H9 (cell line): ENCODE measurements at regions not wholly inside any gene's neighbourhood (a gene's known extent, or its start where the extent isn't known, plus 50 kb on each side); places are given as distances from the start of the nearest gene placed in this dataset.
"Not testable (repeated sequence)": the region's sequence is repeated elsewhere in the genome, so short reads cannot be mapped to it uniquely, and the experiment has no call there.

ENCODE experiments used
- DNase-seq: peaks from one replicate; pipeline ENCODE4 v3.0.0-alpha.2; 2017
- H2AFZ ChIP-seq: one replicate; pipeline ENCODE4 v1.6.1; 2013; ENCODE audit warnings: mild to moderate bottlenecking, low read length, control low read depth, moderate library complexity
- H2AK5ac ChIP-seq: 2 replicates; pipeline ENCODE4 v1.6.1; 2013; ENCODE audit warnings: low read length, control low read depth, mixed read lengths; ENCODE audit not compliant: insufficient read length
- H2BK120ac ChIP-seq: one replicate; pipeline ENCODE4 v1.6.1; 2013; ENCODE audit warnings: low read depth, mild to moderate bottlenecking, low read length, control low read depth, inconsistent platforms; ENCODE audit not compliant: poor library complexity, severe bottlenecking
- H2BK12ac ChIP-seq: 2 replicates; pipeline ENCODE4 v1.6.1; 2013; ENCODE audit warnings: low read length, control low read depth, mixed read lengths, low read depth; ENCODE audit not compliant: insufficient read length
- H2BK15ac ChIP-seq: 2 replicates; pipeline ENCODE4 v1.6.1; 2013; ENCODE audit warnings: low read depth, low read length, control low read depth
- H2BK20ac ChIP-seq: one replicate; pipeline ENCODE4 v1.6.1; 2013; ENCODE audit warnings: low read depth, mild to moderate bottlenecking, low read length, control low read depth, inconsistent platforms; ENCODE audit not compliant: poor library complexity, severe bottlenecking
- H2BK5ac ChIP-seq: 2 replicates; pipeline ENCODE4 v1.6.1; 2013; ENCODE audit warnings: low read length, control low read depth, mixed read lengths; ENCODE audit not compliant: insufficient read length
- H3K14ac ChIP-seq: 2 replicates; pipeline ENCODE4 v1.6.1; 2013; ENCODE audit warnings: low read length, control low read depth; ENCODE audit not compliant: insufficient read depth
- H3K18ac ChIP-seq: 2 replicates; pipeline ENCODE4 v1.6.1; 2013; ENCODE audit warnings: low read depth, mild to moderate bottlenecking, mixed read lengths, low read length, control low read depth; ENCODE audit not compliant: insufficient read length
- H3K23ac ChIP-seq: 2 replicates; pipeline ENCODE4 v1.6.1; 2013; ENCODE audit warnings: low read length, control low read depth, mixed read lengths, low read depth; ENCODE audit not compliant: insufficient read length
- H3K23me2 ChIP-seq: 2 replicates; pipeline ENCODE4 v1.6.1; 2013; ENCODE audit warnings: low read depth, mild to moderate bottlenecking, mixed read lengths, low read length, control low read depth; ENCODE audit not compliant: insufficient read length, poor library complexity, severe bottlenecking
- H3K27ac ChIP-seq: 2 replicates; pipeline ENCODE4 v1.5.1; 2013; ENCODE audit warnings: low read length, control low read depth, mixed read lengths, low read depth; ENCODE audit not compliant: insufficient read length
- H3K27me3 ChIP-seq: 2 replicates; pipeline ENCODE4 v1.6.1; 2013; ENCODE audit warnings: low read length, control low read depth, inconsistent platforms; ENCODE audit not compliant: insufficient read depth
- H3K4ac ChIP-seq: 2 replicates; pipeline ENCODE4 v1.6.1; 2013; ENCODE audit warnings: low read depth, mild to moderate bottlenecking, control low read depth, inconsistent platforms, low read length, moderate library complexity
- H3K4me1 ChIP-seq: 2 replicates; pipeline ENCODE4 v1.6.1; 2013; ENCODE audit warnings: low read length, control low read depth, inconsistent platforms; ENCODE audit not compliant: insufficient read depth
- H3K4me2 ChIP-seq: 2 replicates; pipeline ENCODE4 v1.6.1; 2013; ENCODE audit warnings: low read length, control low read depth, mixed read lengths; ENCODE audit not compliant: insufficient read length, insufficient read depth
- H3K56ac ChIP-seq: 2 replicates; pipeline ENCODE4 v1.6.1; 2013; ENCODE audit warnings: low read depth, mild to moderate bottlenecking, mixed read lengths, low read length, control low read depth; ENCODE audit not compliant: insufficient read length
- H3K79me1 ChIP-seq: 2 replicates; pipeline ENCODE4 v1.6.1; 2013; ENCODE audit warnings: low read depth, mild to moderate bottlenecking, moderate library complexity, low read length, control low read depth, inconsistent platforms; ENCODE audit not compliant: insufficient read depth, poor library complexity, severe bottlenecking
- H3K79me2 ChIP-seq: 2 replicates; pipeline ENCODE4 v1.6.1; 2013; ENCODE audit warnings: low read length, control low read depth, inconsistent platforms; ENCODE audit not compliant: insufficient read depth
- H3K9ac ChIP-seq: 2 replicates; pipeline ENCODE4 v1.6.1; 2013; ENCODE audit warnings: low read length, control low read depth, mixed read lengths; ENCODE audit not compliant: insufficient read length; ENCODE audit errors: extremely low read depth
- H3K9me3 ChIP-seq: one replicate; pipeline ENCODE4 v1.6.1; 2013; ENCODE audit warnings: low read depth, low read length, inconsistent platforms; ENCODE audit not compliant: control insufficient read depth
- H3T11ph ChIP-seq: one replicate; pipeline ENCODE4 v1.6.1; 2013; ENCODE audit warnings: mild to moderate bottlenecking, low read length, control low read depth, inconsistent platforms
- H4K20me1 ChIP-seq: one replicate; pipeline ENCODE4 v1.6.1; 2013; ENCODE audit not compliant: control insufficient read depth, insufficient read length, insufficient read depth
- H4K5ac ChIP-seq: 2 replicates; pipeline ENCODE4 v1.6.1; 2013; ENCODE audit warnings: low read depth, mild to moderate bottlenecking, mixed read lengths, low read length, control low read depth; ENCODE audit not compliant: insufficient read length
- H4K8ac ChIP-seq: replicated peaks from 2 replicates; pipeline ENCODE4 v1.6.1; 2013; ENCODE audit warnings: low read length, control low read depth, mixed read lengths, low read depth; ENCODE audit not compliant: insufficient read length
- H4K91ac ChIP-seq: 2 replicates; pipeline ENCODE4 v1.6.1; 2013; ENCODE audit warnings: low read depth, mild to moderate bottlenecking, moderate library complexity, mixed read lengths, low read length, control low read depth; ENCODE audit not compliant: insufficient read length
- H3K27ac Mint-ChIP-seq, 3 experiments: 2 replicates in 2 of 3; 3 replicates in 1 of 3; pipeline ENCODE4 v1.8.0; 2020 to 2021; ENCODE audit warnings: mixed read lengths in 3 of 3, mild to moderate bottlenecking in 1 of 3, moderate library complexity in 1 of 3
- H3K27me3 Mint-ChIP-seq: 2 replicates; pipeline ENCODE4 v1.8.0; 2021; ENCODE audit warnings: low read depth, mild to moderate bottlenecking, moderate library complexity, mixed read lengths
- H3K36me3 Mint-ChIP-seq, 3 experiments: 2 replicates in 2 of 3; 3 replicates in 1 of 3; pipeline ENCODE4 v1.8.0; 2020 to 2021; ENCODE audit warnings: low read depth in 3 of 3, mixed read lengths in 3 of 3; ENCODE audit not compliant: insufficient read depth in 1 of 3
- H3K4me1 Mint-ChIP-seq, 2 experiments: 2 replicates each; pipeline ENCODE4 v1.8.0; 2020; ENCODE audit warnings: mixed read lengths in 2 of 2
- H3K4me3 Mint-ChIP-seq, 2 experiments: 2 replicates in 1 of 2; 3 replicates in 1 of 2; pipeline ENCODE4 v1.8.0; 2020 to 2021; ENCODE audit warnings: mild to moderate bottlenecking in 2 of 2, mixed read lengths in 2 of 2, moderate library complexity in 1 of 2
- H3K9me3 Mint-ChIP-seq, 2 experiments: 2 replicates in 1 of 2; 3 replicates in 1 of 2; pipeline ENCODE4 v1.8.0; 2020; ENCODE audit warnings: mild to moderate bottlenecking in 2 of 2, mixed read lengths in 2 of 2, moderate library complexity in 1 of 2
- CTCF ChIP-seq: fragments of 200-600 bp; sonication (generic); conservative IDR thresholded peaks from 3 replicates; pipeline ENCODE4 v1.8.0; 2021; ENCODE audit warnings: antibody characterized with exemption, mild to moderate bottlenecking
- WGBS: extraction: QIAGEN DNeasy Blood & Tissue Kit; methylation state at CpG from one replicate; pipeline ENCODE4 v1.1.7; 2013; ENCODE audit warnings: missing lambda C conversion rate, low lambda C conversion rate, mixed read lengths; ENCODE audit not compliant: insufficient read length; ENCODE audit errors: extremely low coverage; 5-methylcytosine and 5-hydroxymethylcytosine counted together

GRCh38 chr15:19943515-19943914 is 598.1 kb downstream of the GOLGA6L6 start:
- no peaks in the 10 kb centered on the region for H3K27me3 ChIP-seq
- peaks cover 7 to 19% (median 8%) of the 10 kb centered on the region in 3 experiments; a peak in 5 of 7 replicates for H3K36me3 Mint-ChIP-seq
- no peak overlapping the region for H3K14ac ChIP-seq
- no peak overlapping the region for H2AK5ac ChIP-seq
- H2BK15ac ChIP-seq = no peak overlapping the region
- no peak overlapping the region for H3K9ac ChIP-seq
- TF ChIP-seq CTCF = no peak
- no peak for DNase-seq
- H4K20me1 ChIP-seq = no peaks in the 10 kb centered on the region
- H4K5ac ChIP-seq = no peak overlapping the region
- H3K23me2 ChIP-seq = no peaks in the 10 kb centered on the region
- no peak overlapping the region for H2AFZ ChIP-seq
- H3K27ac Mint-ChIP-seq = no peak overlapping the region
- no peak overlapping the region for H2BK120ac ChIP-seq
- no peaks in the 10 kb centered on the region for H3K79me1 ChIP-seq
- WGBS = no CpG with 5 or more reads among the region's 51 CpGs
- H3T11ph ChIP-seq = no peak overlapping the region
- H3K23ac ChIP-seq = no peak overlapping the region
- H4K8ac ChIP-seq = no peak overlapping the region
- no peak overlapping the region for H2BK20ac ChIP-seq
- peaks cover 23% of the 10 kb centered on the region for H3K9me3 ChIP-seq
- H3K27me3 Mint-ChIP-seq = no peaks in the 10 kb centered on the region
- H2BK12ac ChIP-seq = no peak overlapping the region
- H3K27ac ChIP-seq = no peak overlapping the region
- H3K4me1 Mint-ChIP-seq = no peaks in the 10 kb centered on the region
- no peak overlapping the region for H3K56ac ChIP-seq
- peaks cover 62 to 63% of the 10 kb centered on the region in 2 experiments for H3K9me3 Mint-ChIP-seq
- no peak overlapping the region for H3K4ac ChIP-seq
- H4K91ac ChIP-seq = no peak overlapping the region
- H3K4me2 ChIP-seq = no peak overlapping the region
- H2BK5ac ChIP-seq = no peak overlapping the region
- no peak overlapping the region for H3K18ac ChIP-seq
- H3K79me2 ChIP-seq = no peaks in the 10 kb centered on the region
- H3K4me3 Mint-ChIP-seq = no peak overlapping the region
- H3K4me1 ChIP-seq = no peaks in the 10 kb centered on the region

GRCh38 chr15:19903281-19903680 is 638.3 kb downstream of the GOLGA6L6 start:
- H2BK15ac ChIP-seq, H3K23me2 ChIP-seq, H3T11ph ChIP-seq, H3K9ac ChIP-seq, H3K4me3 Mint-ChIP-seq, H2AFZ ChIP-seq, H2BK12ac ChIP-seq, H3K4me1 Mint-ChIP-seq, DNase-seq, H3K9me3 ChIP-seq, H3K79me1 ChIP-seq, H3K27ac ChIP-seq, H2BK120ac ChIP-seq, H3K27me3 ChIP-seq, H3K79me2 ChIP-seq, H4K5ac ChIP-seq, H3K4me1 ChIP-seq, H3K4ac ChIP-seq, H2AK5ac ChIP-seq, H3K27ac Mint-ChIP-seq, H3K4me2 ChIP-seq, H4K8ac ChIP-seq, H4K20me1 ChIP-seq, H4K91ac ChIP-seq, H3K18ac ChIP-seq, H3K23ac ChIP-seq, H2BK20ac ChIP-seq, H2BK5ac ChIP-seq, H3K56ac ChIP-seq, H3K14ac ChIP-seq: not testable (repeated sequence)
- 100% methylated on average over 1 of the region's 1 CpG for WGBS
- Mint-ChIP-seq H3K27me3 (peaks cover 12% of the 10 kb centered on the region), H3K9me3 (peaks cover 60 to 71% of the 10 kb centered on the region in 2 experiments), H3K36me3 (peaks cover 19 to 23% (median 22%) of the 10 kb centered on the region in 3 experiments)
